Epithelial cell of proximal tubule (primary cell): ENCODE measurements at regions not wholly inside any gene's neighbourhood (a gene's known extent, or its start where the extent isn't known, plus 50 kb on each side); places are given as distances from the start of the nearest gene placed in this dataset.
A peak's percentile ranks its signal among the peaks of the same experiment; 100 is the strongest.

ENCODE experiments used
- DNase-seq: peaks from one replicate; pipeline ENCODE4 v3.0.0-alpha.2; 2011; ENCODE audit warnings: low read depth
- H3K4me3 ChIP-seq: 2 replicates; pipeline ENCODE4 v1.5.1; 2011; ENCODE audit warnings: low read depth, mild to moderate bottlenecking, low read length
- TF ChIP-seq, protein P1 (sequence below): conservative IDR thresholded peaks from 2 replicates; pipeline ENCODE4 v1.5.1; 2012; ENCODE audit warnings: low read depth, mild to moderate bottlenecking, low read length

DNA sequence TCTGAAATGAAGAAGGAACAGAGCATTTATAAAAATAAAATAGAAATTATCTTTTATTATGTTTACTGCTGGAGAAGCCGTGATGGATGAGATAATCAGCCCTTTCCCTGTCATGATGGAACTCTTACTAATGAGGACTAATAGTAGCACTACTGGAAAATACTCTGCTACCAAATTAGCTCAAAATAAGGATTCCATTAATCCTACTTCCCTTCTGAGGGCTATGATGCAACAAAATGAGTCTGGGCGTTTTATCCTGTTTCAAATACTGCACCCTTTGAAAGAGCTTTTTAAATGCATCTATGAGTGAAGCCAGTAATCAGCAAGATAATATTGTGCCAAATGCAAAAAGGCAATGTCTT, 59.3 kb upstream of the CARMIL1 start:
- DNase-seq, result no peak
- TF ChIP-seq, protein P1, sequence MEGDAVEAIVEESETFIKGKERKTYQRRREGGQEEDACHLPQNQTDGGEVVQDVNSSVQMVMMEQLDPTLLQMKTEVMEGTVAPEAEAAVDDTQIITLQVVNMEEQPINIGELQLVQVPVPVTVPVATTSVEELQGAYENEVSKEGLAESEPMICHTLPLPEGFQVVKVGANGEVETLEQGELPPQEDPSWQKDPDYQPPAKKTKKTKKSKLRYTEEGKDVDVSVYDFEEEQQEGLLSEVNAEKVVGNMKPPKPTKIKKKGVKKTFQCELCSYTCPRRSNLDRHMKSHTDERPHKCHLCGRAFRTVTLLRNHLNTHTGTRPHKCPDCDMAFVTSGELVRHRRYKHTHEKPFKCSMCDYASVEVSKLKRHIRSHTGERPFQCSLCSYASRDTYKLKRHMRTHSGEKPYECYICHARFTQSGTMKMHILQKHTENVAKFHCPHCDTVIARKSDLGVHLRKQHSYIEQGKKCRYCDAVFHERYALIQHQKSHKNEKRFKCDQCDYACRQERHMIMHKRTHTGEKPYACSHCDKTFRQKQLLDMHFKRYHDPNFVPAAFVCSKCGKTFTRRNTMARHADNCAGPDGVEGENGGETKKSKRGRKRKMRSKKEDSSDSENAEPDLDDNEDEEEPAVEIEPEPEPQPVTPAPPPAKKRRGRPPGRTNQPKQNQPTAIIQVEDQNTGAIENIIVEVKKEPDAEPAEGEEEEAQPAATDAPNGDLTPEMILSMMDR, result no peak
- no peak overlapping the region for H3K4me3 ChIP-seq

DNA sequence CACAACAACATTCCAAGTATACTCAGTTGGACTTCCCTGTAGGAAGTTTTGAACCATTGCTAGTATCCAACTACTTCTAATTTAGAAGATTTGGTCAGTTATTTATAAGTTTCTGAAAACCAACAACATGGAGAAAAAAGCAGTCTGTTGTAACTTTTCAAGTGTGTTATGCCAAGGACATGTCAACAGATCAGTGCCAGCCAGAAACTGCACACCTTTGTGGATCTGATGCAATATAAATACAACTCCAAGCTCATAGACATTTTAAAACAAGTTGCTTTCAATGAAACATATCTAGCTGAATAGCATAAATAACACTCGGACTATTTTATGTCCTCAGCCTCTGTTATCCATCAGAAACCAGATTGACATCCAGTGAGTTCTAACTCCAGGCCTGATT, 58.3 kb upstream of the CARMIL1 start:
- DNase-seq, result no peak

DNA sequence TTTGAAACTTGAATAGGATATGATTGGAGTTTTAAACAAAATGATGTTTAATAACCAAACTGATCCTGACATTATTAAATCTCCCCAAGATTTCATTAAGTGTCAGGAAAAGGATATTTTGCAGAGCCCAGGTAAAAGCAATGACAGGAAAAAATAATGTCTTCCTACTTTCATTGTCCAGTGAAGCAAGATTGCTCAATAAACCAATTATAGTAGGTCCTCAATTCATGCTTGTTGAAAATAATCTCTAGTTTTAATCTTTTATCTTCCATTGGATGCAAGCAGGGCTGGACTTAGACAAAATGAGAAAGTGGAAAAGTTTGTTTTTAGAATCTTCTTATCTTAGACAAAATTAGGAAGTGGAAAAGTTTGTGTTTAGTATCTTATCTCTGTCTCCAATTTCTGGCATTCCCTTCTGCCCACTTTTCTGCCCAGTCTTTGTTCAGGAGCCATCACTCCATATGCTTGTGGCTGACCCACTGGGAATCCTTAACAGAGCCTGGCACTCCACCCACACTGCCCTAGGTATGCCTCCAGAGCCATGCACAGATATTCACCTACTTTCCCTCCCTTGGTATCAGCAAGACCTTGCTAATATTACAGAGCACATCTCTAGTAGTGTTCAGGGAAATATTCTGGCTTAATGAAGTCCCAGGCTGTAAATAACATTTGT, 57.0 kb upstream of the CARMIL1 start:
- DNase-seq, result no peak
- TF ChIP-seq, protein P1, result no peak
- H3K4me3 ChIP-seq, result no peak overlapping the region

More for the DNA sequence above, 58.3 kb upstream of the CARMIL1 start:
- TF ChIP-seq, protein P1, result no peak
- no peak overlapping the region for H3K4me3 ChIP-seq

DNA sequence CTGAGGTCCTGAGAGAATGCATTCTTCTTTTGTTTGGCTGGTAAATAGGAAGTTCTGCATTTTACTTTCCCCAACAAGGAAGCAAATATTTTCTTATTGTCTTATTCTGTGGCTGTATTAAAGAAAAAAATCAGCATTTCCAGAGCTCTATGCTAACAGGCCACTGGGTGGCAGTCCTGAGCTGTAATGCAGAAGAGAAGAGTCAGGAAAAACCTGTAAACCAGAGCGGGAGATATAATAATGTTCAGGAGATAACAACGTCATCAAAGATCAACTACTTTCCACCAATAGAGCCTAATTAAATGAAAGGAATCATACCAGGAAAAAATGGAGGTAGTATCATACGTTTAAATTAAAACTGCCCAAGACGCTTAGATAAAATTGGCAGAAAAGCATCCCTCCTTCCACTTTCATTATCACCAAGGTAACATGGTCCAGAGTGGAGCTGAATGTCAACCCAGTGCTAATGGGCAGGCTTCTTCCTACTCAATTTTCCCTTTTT, 55.6 kb upstream of the CARMIL1 start:
- H3K4me3 ChIP-seq, result peak overlapping the region; percentile 21
- TF ChIP-seq, protein P1, result peak; percentile 96
- no peak for DNase-seq

DNA sequence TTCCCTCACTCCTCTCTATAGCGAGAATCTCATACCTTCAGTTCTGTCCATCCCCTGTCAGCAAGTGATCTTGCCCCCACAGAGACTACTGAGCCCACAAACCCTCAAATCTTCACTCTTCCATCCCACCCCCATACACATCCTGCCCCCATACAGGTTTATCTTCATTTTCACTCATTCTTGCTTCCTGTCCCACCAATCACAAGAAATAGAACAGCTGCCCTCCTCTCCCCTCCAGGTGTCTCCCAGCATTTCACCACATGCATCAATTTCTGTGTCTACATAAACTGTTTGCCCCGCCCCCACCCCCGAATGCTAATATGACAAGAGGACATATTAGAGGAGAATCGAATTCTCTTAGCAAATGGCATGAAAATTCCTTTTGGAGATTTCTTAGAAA, 54.9 kb upstream of the CARMIL1 start:
- DNase-seq, result no peak
- TF ChIP-seq, protein P1, result no peak
- H3K4me3 ChIP-seq, result no peak overlapping the region

DNA sequence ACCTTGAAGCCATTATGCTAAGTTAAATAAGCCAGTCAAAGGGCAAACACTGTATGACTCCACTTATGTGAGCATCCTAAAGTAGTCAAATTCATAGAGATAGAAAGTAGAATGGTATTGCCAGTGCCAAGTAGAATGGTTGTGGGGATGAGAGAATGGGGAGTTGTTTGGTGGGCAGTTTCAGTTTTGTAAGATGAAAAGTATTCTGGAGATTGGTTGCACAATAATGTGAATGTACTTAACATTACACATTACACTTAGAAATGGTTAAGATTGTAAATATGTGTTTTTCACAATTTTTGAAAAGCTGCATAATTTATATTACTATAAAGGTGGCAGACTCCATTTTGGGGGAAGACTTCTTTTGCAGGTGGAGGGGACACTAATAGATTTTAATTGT, 51.3 kb upstream of the CARMIL1 start:
- no peak for DNase-seq
- TF ChIP-seq, protein P1, result no peak
- no peak overlapping the region for H3K4me3 ChIP-seq
